CD4-positive, alpha-beta T cell treated with Interleukin-10 for 1 hour (primary cell): ENCODE measurements at regions not wholly inside any gene's neighbourhood (a gene's known extent, or its start where the extent isn't known, plus 50 kb on each side); places are given as distances from the start of the nearest gene placed in this dataset.

Experiments
- DNase-seq: peaks from one replicate; pipeline ENCODE4 v3.0.0-alpha.2; 2020

DNA sequence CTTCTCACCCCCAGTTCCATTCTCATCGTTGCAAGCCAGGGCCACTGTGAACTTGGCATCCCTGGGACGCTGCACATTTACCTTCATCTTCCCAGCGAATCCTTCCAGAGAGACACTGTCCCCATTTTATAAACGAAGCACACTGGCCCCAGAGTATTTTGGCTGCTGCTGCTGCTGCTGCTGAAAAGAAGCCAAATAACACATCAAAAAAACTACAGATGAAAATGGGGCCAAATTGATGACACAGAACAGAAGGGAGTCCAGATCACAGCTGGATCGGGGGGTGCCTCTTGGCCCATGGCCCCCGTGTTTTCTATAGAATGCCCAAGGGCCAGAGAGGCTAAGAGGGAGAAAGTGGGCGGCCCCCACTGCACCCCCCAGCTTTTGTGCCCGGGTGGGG, 221.0 kb upstream of the IGF1R start:
- no peak for DNase-seq

DNA sequence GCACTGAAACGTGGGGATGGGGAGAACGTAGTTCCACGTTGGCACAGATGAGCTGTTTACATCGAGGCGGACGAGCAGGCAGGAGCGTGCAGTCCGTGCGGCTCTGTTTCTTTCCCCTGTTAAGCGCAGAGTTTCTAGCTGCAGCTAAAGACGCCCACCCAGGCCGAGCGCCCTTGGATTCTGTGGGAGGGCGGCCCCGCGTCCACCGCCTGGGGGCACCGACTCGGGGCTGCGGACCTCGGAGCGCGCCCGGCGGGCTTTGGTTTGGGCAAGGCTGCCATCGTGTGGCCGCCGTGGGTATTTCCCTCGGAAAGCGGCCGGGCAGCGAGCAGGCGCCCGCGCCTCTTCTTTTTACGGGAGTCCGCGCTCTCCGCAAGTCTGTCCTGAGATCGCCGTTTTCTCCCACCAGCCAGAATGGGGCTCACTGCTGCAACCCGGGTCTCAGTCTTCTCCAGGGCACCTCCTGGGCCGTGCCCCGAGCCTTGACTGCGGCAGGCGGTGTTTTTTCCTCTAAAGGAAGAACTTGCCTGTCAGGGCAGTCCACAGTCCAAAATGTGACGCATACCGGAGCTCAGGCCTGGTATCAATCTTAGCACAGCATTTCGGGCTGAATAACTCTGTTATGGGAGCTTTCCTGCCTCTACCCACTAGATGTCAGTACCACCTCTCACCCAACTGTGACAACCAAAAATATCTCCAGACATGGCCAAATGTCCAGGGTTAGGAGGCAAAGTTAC, 219.9 kb upstream of the IGF1R start:
- DNase-seq: peak; percentile 40

DNA sequence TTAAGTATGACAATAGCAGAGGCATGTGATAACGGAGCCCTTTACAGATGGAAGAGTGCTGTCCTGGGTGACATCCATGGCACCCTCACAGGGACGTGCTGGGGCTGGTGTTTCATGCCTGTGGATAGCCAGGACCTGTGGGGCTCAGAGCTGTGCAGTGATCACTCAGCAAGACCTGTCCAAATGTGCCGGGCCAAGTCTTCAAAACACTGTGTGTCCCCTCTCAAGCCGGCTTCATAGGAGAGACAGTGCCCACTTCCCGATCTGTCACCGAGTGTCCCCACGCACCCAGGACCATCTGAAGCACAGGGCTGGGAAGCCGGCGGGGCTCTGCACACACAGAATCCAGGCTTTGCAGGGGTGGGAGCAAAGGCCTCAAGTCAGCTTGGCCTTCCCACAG, 217.2 kb upstream of the IGF1R start:
- DNase-seq: no peak

DNA sequence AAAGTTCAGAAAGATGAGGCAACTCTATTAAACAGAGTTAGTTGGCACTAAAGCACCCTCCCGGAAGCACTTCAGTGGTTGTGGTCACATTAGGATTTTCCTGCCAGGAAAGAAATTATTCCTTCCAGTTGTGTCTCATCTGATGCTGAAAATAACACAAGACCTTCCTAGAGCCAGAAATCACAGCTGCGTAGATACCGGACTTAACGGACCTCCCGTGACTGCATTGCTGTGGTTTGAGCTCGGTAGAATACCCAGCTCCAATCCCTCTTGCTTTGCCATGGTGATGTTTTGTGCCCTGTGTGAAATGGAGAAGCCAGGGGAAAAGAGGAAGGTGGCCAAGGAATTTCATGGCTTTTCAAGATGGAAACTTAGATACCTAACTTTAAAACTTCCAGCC, 215.0 kb upstream of the IGF1R start:
- DNase-seq: no peak

DNA sequence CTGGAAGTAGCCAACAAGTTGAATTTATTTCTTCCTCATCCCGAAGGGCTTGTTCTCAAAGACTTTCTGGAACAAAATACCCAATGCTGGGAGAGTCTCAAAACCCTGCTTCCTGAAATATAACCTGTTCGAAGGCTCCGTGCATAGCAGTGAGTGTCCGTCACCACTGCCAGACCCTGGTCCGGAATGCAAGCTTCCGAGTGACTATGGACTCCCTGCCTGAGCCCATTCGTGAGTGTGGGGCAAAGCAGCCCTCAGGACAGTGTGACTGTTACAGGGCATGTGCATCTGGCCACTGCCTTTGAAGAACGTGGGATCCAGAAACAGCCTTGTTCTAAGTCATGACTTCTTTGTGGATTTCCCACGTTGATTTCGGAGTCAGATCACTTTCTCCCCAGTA, 214.5 kb upstream of the IGF1R start:
- no peak for DNase-seq

DNA sequence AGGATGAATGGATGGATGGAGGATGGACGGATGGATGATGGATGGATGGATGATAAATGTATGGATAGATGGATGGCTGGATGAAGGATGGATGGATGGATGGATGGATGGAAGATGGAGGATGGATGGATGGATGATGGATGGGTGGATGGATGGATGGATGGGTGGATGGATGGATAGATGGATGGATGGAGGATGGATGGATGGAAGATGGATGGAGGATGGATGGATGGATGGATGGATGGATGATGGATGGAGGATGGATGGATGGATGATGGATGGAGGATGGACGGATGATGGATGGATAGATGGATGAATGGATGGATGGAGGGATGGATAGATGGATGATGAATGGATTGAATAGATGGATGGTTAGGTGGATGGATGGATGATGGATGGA, 210.6 kb upstream of the IGF1R start:
- DNase-seq: no peak

DNA sequence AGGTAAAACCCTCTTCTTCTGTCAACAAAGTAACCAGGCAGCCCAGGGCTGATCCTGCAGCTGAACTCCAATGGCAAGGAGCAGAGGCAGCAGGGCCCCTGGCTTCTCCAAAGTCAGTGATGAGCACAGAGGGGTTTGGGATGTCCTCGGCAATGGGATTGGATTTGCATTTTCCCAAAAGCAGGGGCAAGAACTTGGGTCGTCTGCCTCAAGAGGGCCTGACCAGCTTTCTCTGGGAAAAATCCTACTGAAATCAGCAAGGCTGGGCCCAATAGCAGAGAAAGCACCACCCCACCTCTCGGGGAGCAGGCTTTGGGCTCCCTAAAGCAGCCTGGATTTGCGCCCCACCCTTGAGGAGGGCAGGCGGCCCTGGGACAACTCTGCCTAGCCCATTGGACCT, 210.0 kb upstream of the IGF1R start:
- no peak for DNase-seq

DNA sequence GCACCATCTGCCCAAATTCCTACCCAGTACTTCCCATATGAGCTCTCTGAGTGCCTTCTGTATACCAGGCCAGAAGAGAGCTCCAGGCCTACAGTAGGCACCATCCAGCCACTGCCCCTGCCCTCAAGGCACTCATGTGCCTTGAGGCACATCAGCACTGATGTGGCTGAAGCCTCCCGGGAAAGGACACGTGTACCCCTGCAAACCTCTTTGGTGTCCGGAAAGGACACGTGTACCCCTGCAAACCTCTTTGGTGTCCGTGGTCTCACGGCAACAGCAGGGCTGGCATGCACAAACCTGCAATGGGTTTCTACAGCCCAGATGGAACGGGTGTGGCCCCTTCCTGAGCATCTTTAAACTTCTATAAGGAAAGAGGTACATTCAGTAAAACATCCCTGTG, 209.4 kb upstream of the IGF1R start:
- DNase-seq: no peak

DNA sequence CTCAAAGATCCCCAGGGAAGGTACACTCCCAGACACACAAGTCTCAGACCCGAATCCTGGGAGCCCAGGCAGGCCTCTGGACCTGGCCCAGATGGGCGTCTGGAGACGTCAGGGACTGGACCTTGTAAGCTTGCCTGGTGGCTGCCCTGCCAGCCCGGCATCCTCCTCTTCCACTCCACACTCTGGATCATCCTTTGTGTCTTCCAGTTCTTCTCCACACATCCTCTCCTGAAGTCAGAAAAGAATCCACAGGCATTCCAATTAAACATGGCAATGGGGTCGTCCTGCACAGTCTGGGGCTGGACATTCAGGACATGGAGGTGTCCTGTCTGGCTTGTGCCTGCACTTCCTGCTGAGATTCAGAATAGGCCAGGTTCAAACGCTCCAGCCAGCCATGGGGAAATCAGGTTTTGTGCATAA, 208.8 kb upstream of the IGF1R start:
- DNase-seq: no peak

DNA sequence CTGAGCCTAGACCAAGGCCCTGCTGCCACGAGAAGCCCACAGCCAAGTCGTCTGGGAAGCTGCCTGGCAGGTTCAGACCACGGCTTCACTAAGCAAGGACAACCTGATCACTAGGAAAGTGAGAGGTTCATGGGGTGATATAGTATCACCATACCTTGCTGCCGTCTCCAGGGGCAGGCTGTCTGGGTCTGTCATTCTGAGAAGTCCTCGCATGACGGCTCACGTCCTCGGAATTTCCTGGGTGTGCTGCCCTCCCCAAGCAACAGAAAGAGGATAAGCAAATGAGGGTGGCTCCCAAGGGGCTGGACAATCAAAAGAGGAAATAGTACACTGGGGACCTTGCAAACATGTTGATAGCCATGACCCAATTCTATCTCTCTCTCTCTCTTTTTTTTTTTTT, 207.4 kb upstream of the IGF1R start:
- DNase-seq: no peak

DNA sequence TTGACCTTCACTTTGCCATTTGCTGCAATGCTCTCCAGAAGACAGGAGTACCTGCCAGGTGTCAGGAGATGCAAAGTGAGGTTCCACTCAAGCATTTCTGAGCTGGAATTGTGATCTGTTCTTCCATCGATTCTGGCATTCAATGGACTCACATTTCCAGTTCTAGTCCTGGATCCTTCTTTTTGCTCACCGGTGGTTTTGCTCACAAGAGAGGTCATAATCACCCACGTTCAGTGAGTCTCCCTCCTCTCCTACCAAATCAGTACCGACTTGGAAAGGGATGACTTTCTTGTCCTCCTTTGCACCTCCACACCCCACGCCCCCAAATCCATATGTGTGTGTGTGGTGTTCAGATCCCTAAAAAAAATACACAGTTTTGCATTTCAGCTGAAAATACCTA, 206.7 kb upstream of the IGF1R start:
- no peak for DNase-seq

DNA sequence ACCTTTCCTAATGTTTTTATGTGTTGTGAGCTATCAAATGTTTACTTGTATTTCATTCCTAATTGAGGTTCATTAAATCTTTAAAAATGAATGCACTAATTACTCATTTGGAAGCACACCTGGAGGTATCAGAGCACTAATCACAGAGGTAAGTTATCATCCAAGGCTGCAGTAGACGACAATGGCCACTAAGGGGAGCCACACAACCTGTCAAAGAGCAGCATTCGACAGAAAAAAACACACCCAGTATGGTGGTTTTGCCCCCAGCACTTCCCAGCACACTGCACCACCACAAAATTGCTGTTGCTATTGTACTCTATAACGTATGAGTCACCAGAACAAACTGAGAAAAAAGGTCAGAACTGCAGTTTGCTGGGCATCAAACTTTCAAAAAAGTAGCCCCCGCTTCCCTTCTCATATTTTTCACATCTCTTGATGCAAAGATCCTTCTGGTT, 205.9 kb upstream of the IGF1R start:
- DNase-seq: peak; percentile 44

DNA sequence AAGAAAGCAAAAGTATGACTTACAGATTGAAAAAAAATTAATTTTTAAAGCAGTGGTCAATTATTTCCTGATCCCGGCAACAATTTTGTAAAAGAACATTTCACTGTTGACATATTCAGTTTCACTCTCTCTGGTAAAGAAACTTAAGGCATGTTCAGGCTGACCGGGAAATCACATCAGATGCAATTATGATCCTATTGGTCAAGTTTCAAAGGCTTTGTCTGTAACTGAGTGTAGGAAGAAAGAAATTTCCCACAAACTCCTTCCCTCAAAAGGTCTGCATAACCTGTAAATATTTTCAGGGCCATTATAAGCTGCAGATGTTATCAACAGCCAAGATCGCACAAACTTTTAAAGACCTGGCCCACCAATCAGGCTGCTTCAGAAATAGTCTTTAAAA, 205.4 kb upstream of the IGF1R start:
- DNase-seq: no peak

DNA sequence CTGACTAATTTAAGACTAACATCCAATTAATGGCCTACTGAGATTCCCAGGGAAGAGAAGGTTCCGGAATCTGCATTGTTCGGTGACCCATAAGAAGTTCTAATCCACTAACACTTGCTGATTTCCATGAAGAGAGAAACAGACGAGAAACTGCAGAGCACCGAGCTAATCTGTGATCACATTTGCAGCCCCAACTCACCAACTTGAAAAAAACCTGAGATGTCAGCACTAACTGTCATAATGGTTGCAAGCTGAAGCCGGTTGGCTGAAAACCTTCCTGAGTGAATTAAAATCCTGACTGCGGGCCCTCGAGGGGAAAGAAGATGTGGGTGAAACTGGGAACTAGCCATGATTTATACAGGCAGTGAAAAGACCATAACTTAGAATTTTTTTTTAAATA, 204.8 kb upstream of the IGF1R start:
- no peak for DNase-seq

DNA sequence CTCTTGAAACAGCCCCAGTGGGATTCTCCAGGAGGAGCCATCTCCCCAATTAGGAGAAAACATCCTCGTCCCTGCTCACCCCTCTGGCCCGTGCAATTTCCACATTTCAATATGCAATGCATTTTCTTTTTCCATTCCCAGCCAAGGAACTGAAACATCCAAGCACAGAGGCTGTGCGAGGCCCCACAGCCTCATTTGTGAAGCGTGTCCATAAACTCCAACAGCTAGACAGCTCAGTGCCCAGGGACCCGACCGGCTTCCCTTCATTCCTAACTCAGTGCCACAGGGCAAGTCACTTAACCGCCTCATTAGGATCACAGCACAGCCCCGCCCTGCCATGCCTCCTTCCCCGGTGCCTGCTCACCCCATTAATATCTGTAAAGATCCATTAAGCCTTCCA, 204.2 kb upstream of the IGF1R start:
- no peak for DNase-seq

DNA sequence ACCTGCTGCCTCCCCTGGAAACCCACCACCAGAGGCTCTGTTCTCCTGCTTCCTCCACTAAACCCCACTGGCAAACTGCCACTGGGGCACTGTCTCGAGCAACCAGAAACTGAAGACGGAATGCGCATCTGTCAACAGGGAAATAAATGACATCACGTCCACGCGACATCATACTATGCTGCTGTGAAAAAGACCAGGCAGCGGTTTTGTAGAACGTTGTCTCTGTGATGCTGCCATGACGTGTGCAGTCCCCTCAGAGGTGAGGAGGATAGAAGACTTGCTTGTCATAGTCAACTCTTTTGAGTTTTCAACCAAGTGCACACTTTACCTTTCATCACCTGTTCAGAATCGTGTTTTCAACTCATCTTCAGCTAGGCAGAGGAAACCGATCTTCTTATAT, 203.0 kb upstream of the IGF1R start:
- no peak for DNase-seq

DNA sequence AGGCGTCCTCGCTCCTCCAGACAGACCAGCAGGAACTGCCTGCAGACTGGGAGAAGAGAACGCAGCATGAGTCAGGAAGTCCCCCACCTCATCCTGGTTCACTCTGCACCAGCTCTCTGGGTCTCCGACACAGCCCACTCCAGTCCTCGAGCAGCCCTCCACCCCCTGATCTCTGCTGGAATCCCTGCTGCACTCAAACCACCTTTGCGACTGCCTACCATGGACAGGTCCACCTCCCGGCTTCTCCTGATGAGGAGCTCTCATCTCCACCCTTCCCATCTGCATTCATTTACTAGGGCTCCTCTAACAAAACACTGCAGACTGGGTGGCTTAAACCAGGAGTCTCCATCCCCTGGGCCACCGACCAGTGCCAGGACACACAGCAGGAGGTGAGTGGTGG, 202.3 kb upstream of the IGF1R start:
- DNase-seq: no peak

DNA sequence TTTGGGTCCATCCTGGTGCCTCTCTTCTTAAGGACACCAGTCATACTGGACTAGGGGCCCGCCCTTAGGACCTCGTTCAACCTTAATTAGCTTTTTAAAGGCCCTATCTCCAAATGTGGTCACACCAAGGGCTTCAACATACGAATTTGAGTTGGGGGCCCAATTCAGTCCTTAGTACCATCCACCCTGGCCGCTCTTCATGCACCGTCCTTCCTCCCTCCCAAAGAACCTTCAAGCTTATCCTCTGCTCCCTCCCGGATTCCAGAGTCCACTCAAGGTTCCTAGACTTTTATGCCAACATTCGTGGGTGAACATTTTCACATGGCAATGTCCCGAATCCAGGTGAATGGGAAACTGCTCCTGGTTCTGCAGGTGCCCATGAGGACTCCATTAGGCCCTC, 201.3 kb upstream of the IGF1R start:
- DNase-seq: no peak

DNA sequence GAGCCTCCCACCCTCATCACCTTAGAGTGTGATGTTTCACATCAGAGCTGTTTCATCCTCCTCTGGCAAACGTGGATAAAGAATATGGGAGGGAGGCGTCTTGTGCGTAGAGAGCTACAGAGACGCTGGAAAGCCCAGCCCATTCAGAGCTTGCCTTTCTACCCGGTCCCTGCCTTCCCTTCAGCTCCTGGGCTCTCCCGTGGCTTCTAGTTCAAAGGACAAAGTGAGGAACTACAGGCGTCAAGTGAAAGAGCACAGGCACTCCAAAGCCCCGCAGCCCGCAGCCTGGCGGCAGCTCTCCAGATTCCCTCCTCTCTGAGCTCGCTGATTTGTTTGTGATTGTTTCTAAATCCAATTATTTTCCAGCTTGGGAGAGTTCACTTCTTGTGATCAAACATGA, 197.1 kb upstream of the IGF1R start:
- DNase-seq: no peak

DNA sequence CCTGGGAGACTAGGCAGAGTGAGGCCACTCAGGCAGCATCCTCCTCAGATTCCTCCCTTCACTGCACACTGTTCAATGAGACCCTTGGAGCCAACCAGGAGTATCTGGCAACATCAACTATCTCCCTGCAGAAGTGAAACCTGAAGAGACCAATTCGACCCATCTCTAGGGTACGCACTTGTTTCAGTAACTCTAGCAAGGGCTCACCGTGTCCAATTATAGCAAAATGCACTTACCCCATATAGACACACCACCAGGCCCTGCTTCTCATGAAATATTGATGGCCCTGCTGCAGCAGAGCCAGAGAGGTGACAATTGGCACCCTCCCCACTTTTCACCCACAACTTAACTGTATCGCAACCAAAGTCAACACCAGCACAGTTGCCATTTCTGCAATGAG, 196.1 kb upstream of the IGF1R start:
- DNase-seq: no peak

DNA sequence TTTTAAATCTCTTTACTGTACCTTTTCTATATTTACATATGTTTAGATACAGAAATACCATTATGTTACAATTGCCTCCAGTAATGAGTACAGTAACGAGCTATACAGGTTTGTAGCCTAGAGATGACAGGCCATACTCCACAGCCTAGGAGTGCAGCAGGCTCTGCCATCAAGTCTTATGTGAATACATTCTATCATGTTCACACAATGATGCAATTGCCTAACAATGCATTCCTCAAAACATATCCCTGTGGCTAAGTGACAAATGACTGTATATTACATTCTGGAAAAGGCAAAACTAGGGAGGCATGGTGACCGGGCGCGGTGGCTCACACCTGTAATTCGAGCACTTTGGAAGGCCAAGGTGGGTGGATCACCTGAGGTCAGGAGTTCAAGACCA, 192.4 kb upstream of the IGF1R start:
- no peak for DNase-seq

DNA sequence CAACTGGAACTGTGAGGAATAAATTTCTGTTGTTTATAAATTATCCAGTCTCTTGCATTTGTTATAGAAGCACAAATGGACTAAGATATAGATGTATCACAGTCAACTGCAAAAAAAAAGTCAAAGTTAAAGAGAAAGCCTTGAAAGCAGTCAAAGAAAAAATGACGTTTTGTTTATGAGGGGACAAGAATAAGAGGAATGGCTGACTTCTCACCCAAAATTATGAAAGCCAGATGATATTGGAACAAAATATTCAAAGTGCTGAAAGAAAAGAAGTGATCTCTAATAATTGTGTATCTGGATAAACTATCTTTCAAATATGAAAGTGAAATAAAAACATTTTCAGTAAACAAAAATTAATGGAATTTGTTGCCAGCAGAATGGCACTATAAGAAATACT, 171.8 kb upstream of the IGF1R start:
- DNase-seq: no peak

DNA sequence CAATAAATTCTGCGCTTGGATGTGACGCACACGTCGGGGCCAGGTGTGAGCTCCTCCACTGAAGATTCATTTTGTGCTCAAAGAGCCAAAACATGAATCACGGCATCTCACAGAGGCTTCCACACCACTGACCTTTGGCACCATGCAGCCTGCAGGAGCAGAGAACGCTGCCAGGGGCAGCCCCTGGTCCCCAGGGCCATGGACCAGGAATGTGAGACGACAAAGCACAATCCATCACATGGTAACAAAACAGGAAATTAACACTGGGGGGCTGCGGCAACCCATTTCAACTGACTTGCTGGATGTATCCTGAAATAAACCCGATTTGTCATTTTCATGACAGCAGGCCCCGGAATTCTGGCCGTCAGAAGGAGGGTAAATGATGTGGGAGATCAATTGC, 167.5 kb upstream of the IGF1R start:
- DNase-seq: no peak

DNA sequence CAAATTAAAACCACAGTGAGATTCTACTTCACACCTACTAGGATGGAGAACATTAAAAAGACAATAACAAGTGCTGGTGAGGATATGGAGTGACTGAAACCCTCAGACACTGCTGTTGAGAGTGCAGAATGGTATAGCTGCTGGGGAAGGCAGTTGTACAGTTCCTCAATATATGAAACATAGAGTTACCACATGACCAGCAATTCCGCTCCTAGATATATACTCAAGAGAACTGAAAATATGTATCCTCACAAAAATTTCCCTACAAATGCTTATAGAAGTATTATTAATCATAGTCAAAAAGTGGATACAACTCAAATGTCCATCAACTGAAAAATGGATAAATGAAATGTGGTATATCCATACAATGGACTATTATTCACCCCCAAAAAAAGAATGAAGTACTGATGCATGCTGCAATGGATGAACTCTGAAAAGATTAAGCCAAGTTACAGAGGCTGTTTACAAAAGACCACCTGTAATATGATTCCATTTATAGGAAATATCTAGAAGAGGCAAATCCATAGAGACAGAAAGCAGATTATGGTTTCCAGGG, 164.7 kb upstream of the IGF1R start:
- DNase-seq: no peak

DNA sequence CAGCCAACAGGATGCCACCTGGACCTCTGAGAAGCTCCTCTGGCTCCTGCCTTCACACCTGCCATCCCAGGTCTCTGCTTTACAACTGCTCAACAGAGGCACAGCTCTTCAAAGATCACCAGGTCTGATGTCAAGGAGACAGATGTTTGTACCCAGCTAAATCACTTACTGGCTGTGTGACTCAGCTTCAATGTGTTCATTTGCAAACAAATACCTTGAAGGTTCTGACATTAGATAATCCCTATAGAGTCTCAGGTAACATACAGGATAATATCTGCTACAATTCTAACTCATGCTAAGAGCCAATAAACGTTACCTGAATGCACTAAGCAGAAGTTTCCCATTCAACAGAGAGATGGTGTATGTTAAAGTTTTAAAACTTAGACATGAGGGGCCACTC, 163.4 kb upstream of the IGF1R start:
- no peak for DNase-seq
